ENCODE measurements at regions not wholly inside any gene's neighbourhood (a gene's known extent, or its start where the extent isn't known, plus 50 kb on each side); places are given as distances from the start of the nearest gene placed in this dataset.

- no peak for DNase-seq
Measured at GRCh38 chr9:88766778-88767503, 224.3 kb upstream of the S1PR3 start.

GRCh38 chr9:88767504-88767790, 223.8 kb upstream of the S1PR3 start:
- DNase-seq: no peak

- no peak for DNase-seq
Measured at GRCh38 chr9:88772575-88772974, 218.7 kb upstream of the S1PR3 start.

GRCh38 chr9:88773126-88773525, 218.1 kb upstream of the S1PR3 start:
- DNase-seq: no peak

GRCh38 chr9:88773627-88774244, 217.5 kb upstream of the S1PR3 start:
- no peak for DNase-seq

- no peak for DNase-seq
Measured at GRCh38 chr9:88775037-88775471, 216.2 kb upstream of the S1PR3 start.

GRCh38 chr9:88775559-88775958, 215.7 kb upstream of the S1PR3 start:
- DNase-seq: no peak

- no peak for DNase-seq
Measured at GRCh38 chr9:88775966-88776365, 215.3 kb upstream of the S1PR3 start.

- DNase-seq: no peak
Measured at GRCh38 chr9:88776717-88777497, 214.4 kb upstream of the S1PR3 start.

- DNase-seq: no peak
Measured at GRCh38 chr9:88777498-88778312, 213.6 kb upstream of the S1PR3 start.

GRCh38 chr9:88781628-88782391, 209.5 kb upstream of the S1PR3 start:
- no peak for DNase-seq

- no peak for DNase-seq
Measured at GRCh38 chr9:88782931-88783710, 208.1 kb upstream of the S1PR3 start.

- no peak for DNase-seq
Measured at GRCh38 chr9:88783711-88784083, 207.6 kb upstream of the S1PR3 start.

- DNase-seq: no peak
Measured at GRCh38 chr9:88784960-88785359, 206.3 kb upstream of the S1PR3 start.

- no peak for DNase-seq
Measured at GRCh38 chr9:88786291-88787079, 204.8 kb upstream of the S1PR3 start.

GRCh38 chr9:88789785-88790184, 201.5 kb upstream of the S1PR3 start:
- DNase-seq: no peak

- no peak for DNase-seq
Measured at GRCh38 chr9:88791105-88791805, 200.0 kb upstream of the S1PR3 start.

- no peak for DNase-seq
Measured at GRCh38 chr9:88792502-88792901, 198.8 kb upstream of the S1PR3 start.

- DNase-seq: no peak
Measured at GRCh38 chr9:88794100-88794499, 197.2 kb upstream of the S1PR3 start.

GRCh38 chr9:88796947-88797346, 194.3 kb upstream of the S1PR3 start:
- DNase-seq: no peak
